ENCODE measurements at regions not wholly inside any gene's neighbourhood (a gene's known extent, or its start where the extent isn't known, plus 50 kb on each side); places are given as distances from the start of the nearest gene placed in this dataset.
"Not testable (repeated sequence)": the region's sequence is repeated elsewhere in the genome, so short reads cannot be mapped to it uniquely, and the experiment has no call there.

- no peak for DNase-seq
Measured at GRCh38 chr2:31813016-31813415, 197.8 kb downstream of the MEMO1 start.

- DNase-seq, result no peak
Measured at GRCh38 chr2:31812051-31812798, 198.6 kb downstream of the MEMO1 start.

- no peak for DNase-seq
Measured at GRCh38 chr2:31811482-31811881, 199.3 kb downstream of the MEMO1 start.

- no peak for DNase-seq
Measured at GRCh38 chr2:31810200-31810917, 200.4 kb downstream of the MEMO1 start.

GRCh38 chr2:31805688-31806087 is 205.1 kb downstream of the MEMO1 start:
- no peak for DNase-seq

- not testable (repeated sequence) for DNase-seq
Measured at GRCh38 chr2:31803481-31804153, 207.2 kb downstream of the MEMO1 start.

- DNase-seq, result no peak
Measured at GRCh38 chr2:31802711-31803110, 208.1 kb downstream of the MEMO1 start.

- not testable (repeated sequence) for DNase-seq
Measured at GRCh38 chr2:31799282-31799681, 211.5 kb downstream of the MEMO1 start.

GRCh38 chr2:31788273-31788672 is 207.5 kb upstream of the SRD5A2 start:
- DNase-seq, result no peak

GRCh38 chr2:31785876-31786275 is 205.1 kb upstream of the SRD5A2 start:
- DNase-seq, result no peak

GRCh38 chr2:31784868-31785267 is 204.1 kb upstream of the SRD5A2 start:
- no peak for DNase-seq

GRCh38 chr2:31783446-31784091 is 202.8 kb upstream of the SRD5A2 start:
- not testable (repeated sequence) for DNase-seq

GRCh38 chr2:31778153-31778552 is 197.4 kb upstream of the SRD5A2 start:
- DNase-seq, result no peak

GRCh38 chr2:31770741-31771140 is 190.0 kb upstream of the SRD5A2 start:
- no peak for DNase-seq

- no peak for DNase-seq
Measured at GRCh38 chr2:31765078-31765945, 184.6 kb upstream of the SRD5A2 start.

- DNase-seq, result no peak
Measured at GRCh38 chr2:31764169-31764568, 183.4 kb upstream of the SRD5A2 start.

- DNase-seq, result no peak
Measured at GRCh38 chr2:31762085-31762484, 181.3 kb upstream of the SRD5A2 start.

- not testable (repeated sequence) for DNase-seq
Measured at GRCh38 chr2:31757351-31757750, 176.6 kb upstream of the SRD5A2 start.

- not testable (repeated sequence) for DNase-seq
Measured at GRCh38 chr2:31748746-31749145, 168.0 kb upstream of the SRD5A2 start.

- no peak for DNase-seq
Measured at GRCh38 chr2:31748041-31748440, 167.3 kb upstream of the SRD5A2 start.

GRCh38 chr2:31739161-31739560 is 158.4 kb upstream of the SRD5A2 start:
- no peak for DNase-seq
